Stimulated activated CD4-positive, alpha-beta T cell treated with anti-CD3 and anti-CD28 coated beads, Interleukin-4, amount 100 ng/mL, for 4 hours (primary cell): ENCODE measurements at regions not wholly inside any gene's neighbourhood (a gene's known extent, or its start where the extent isn't known, plus 50 kb on each side); places are given as distances from the start of the nearest gene placed in this dataset.

Experiments
- DNase-seq, 2 experiments: peaks; one replicate each; pipeline ENCODE4 v3.0.0-alpha.2; 2020

DNA sequence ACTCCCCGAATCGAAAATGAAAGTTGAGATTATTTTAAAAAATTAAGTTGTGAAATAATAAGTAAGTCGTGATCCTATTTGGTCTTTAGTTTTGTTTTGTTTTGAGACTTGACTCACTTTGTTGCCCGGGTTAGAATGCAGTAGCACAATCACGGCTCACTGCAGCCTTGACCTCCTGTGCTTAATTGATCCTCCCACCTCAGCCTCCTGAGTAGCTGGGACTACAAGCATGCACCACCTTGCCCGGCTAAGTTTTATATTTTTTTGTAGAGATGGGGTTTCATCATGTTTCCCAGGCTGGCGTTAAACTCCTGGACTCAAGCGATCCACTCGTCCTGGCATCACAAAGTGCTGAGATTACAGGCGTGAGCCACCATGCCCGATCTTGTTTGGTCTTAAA lies 326.2 kb downstream of the MYCN start:
- DNase-seq, result no peak

DNA sequence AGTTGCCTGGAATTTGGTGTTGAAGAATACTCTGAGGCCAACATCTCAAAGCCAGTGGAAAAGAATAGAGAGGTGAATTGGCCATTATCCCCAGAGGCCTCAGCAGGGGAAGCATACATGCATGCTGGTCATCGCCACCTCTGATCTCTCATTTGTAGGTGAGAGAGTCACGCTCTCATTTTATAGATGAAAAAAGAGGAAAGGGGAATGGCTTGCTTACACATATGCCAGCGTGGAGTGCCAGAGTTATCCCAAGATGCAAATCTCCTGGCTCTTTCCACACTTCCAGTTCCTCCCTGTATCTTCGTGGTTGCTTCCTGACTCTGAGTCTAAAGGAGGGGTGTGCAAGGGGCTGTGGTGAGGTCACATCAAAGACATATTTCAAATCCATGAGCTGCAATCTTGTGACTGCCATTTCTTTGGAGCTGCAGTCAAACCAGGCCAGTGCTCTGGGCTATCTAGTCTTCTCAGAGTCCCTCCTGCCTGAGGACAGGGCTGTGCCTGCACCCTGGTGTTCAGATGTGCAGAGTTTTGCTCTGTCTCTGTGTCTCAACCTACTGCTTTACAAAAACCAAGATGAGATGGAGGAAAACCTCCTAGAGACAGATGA lies 324.7 kb downstream of the MYCN start:
- DNase-seq, result no peak

DNA sequence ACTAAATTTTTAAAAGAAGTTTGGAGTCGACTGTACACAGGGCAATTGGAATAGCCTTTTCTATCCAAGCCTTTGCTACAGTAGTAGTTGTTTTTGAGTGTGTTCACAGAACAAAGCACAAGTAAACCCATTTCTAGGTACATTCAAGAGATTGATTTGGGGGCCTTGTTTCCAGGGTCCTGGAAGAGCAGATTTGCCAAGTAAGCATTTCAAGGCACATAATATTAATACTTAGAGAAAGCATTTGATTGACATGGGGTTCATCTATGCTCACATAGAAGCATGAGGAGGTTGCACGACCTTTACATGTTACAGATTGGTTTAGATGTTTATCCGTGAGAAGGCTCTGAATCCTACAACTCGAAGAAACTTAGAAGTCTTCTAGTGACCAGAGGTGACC lies 324.1 kb downstream of the MYCN start:
- no peak for DNase-seq

DNA sequence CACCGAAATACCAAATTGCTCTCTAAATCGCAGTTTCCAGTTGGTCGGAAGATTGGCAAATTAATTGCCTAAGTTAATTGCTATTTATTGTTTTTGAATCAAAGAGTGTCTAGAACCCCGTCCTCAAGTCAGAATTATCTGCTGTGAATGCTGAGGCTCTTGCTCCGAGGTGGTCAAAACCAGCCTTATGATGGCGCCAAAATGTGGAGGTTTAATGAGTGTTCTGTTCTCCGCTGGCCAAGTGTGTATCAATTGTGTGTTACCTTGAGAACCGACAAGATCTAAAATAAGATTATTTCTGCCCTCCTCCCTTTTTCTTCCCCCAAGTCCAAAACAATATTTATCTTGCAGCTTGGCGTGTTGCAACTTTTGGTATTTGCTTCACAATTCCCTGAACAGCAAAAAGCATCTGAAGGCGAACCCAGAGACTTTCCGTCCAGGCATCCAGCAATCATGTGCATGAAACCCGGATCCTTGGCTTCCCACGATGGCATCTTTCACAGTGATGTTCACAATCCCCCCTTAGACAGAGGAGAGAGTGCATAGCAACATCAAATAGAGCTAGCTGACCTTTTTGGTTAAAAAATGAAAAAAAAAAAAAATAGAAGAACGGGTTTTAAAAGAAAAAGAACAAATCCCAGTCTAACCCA lies 323.0 kb downstream of the MYCN start:
- no peak for DNase-seq

DNA sequence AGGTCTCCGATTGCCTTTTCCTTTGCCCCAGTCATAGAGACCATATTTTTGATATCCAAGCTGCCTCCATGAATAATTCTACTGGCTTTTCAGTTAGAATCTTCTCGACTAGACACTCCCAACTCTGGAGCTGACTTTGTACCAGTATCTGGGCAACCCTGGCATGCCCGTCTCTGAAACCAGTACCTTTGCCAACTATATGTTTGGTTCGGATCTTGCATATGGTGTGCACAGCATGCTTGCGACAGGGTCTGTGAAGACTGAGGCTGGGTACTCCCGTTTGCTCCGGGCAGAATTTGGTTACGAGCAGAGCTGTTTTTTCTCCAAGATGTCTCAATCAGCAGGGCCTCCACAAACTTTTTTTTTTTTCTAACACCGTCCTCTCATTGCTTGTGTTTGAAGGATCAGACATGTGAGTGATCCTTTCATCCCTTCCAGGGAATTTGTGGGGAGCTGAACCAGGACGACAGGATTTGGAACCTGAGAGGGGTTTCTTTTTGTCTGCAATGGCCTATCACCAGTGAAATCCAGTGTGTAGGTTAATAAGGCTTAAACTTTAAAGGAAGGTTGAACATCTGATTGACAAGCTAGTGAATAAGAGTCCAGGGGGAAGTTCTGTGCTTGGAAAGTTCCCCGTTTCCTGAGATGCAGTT lies 322.3 kb downstream of the MYCN start:
- DNase-seq, result no peak

GRCh38 chr2:16261791-16262190 lies 321.4 kb downstream of the MYCN start:
- no peak for DNase-seq

DNA sequence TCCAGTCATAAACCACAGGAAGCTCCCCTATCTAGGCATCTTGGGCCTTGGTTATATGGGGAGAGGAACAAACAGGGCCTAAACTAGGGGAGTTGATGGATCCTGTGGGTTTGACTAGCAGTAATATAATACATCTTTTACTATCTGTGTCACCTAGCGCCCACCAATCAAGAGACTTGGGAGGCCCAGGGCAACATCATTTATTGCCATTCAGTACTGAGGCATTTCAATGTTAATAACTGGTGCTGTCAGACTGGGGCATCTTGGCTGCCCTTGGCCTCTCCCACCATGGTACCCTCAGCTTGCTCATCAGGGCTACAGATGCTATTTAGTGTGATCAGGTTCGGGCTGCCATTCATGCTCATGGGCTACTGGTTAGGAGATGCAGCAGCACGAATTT lies 320.7 kb downstream of the MYCN start:
- no peak for DNase-seq

DNA sequence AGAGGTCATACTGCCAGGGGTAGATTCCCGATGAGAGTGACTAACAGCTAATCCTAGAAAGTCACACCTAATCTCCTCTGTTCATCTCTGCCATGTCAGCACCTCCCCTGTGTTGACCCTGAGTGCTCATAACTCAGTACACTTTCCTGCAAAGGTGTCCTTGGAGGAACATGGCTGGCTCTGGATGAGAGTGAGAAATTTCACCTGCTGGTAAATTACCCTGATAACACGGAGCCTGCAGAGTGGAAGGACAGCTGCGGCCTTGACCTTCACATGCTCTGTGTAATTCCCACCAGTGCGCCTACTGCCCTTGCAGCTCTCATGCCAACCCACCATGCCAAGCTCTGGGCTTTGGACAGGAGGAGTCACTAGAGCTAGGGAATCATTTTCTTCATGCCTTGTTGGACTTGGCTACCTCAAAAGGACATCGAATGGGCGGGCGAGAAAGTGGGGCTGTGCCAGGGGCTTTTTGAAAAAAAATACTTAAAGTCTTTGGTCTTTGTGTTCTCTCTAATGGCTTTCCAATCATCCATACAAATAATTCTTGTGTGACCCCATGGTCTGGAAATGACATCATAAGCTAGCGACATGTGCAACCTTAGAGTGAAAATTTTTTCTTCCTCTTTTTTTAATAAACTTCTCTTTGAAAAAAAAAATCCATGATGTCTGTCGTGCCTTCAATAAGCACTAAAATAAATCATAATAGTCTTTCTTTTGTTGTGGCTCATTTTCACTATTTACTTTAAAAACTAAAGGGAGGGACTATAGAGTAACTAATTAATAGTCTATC lies 319.9 kb downstream of the MYCN start:
- DNase-seq, result no peak

- DNase-seq, result no peak
Measured at GRCh38 chr2:16259010-16259409, 318.7 kb downstream of the MYCN start.

- DNase-seq, result no peak
Measured at GRCh38 chr2:16258350-16258749, 318.0 kb downstream of the MYCN start.

GRCh38 chr2:16257322-16258028 lies 317.1 kb downstream of the MYCN start:
- no peak for DNase-seq

DNA sequence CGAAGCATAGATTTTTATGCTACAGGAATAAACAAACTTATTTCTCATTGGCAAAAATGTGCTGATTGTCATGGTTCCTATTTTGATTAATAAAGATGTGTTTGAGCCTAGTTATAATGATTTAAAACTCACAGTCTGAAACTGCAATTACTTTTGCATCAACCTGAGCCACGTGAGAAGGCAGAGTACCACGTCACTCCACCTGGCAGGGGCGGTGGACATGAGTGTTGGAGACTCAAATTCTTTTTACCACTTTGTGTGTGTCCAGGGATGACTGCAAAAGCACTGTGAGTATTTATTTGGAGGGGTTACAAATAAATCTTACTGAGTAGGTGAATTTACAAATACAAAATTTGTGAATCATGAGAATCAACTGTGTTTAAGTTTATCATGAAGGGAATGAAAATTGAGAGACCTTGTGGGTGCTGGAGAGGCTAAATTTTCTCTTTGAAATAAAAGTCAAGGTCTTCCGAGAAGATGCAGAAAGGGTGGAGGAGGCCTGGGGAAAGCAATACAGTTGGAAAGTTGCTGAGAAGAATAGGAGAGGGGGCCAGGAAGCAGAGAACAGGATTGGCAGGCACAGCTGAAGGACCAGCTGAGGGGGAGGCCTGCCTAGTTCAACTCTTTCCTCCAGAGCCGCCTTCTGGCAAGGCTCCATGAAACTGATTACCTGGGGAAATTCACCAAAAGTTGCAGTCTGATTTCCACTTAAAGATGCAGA lies 316.4 kb downstream of the MYCN start:
- DNase-seq, result no peak

DNA sequence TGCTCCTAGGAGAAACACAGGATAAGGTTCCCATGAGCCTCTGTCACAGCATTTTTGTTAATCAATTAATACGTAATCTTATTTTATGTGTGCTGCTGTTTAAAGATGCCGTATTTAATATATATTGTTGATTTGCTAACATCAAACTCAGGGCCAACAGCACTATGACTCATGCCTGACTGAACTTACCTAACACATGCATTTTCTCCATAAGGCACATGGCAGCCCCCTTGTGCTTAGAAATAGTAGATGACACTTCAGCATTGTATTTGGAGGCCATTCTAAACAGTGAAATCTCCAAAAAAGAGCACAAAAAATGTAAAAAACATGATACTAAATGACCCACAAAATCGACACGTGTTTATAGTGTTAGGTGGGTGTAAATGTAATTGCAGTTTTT lies 314.8 kb downstream of the MYCN start:
- DNase-seq, result no peak

- no peak for DNase-seq
Measured at GRCh38 chr2:16254356-16254965, 314.1 kb downstream of the MYCN start.

- DNase-seq, result no peak
Measured at GRCh38 chr2:16253291-16253690, 312.9 kb downstream of the MYCN start.

- DNase-seq, result no peak
Measured at GRCh38 chr2:16252891-16253290, 312.5 kb downstream of the MYCN start.

GRCh38 chr2:16252251-16252650 lies 311.9 kb downstream of the MYCN start:
- no peak for DNase-seq

GRCh38 chr2:16251511-16252225 lies 311.3 kb downstream of the MYCN start:
- no peak for DNase-seq

DNA sequence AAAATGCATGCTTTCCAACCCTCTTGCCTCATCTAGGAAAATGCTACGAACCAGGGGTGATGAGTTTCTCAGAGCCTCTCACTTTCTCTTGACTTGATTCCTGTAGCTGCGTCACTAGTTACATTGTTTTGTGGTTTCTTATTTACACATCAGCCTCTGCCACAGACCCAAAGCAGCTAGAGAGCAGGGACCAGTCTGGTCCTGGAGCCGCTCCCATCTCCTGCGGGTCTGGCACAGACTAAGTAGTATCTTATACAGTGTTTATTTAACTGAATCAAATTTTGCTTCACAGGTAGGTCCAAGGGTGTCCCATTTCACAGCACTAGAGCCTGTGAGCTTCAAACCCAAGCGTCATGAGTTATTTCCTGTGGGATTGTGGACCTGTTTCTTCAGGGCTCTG lies 310.5 kb downstream of the MYCN start:
- DNase-seq, result no peak

DNA sequence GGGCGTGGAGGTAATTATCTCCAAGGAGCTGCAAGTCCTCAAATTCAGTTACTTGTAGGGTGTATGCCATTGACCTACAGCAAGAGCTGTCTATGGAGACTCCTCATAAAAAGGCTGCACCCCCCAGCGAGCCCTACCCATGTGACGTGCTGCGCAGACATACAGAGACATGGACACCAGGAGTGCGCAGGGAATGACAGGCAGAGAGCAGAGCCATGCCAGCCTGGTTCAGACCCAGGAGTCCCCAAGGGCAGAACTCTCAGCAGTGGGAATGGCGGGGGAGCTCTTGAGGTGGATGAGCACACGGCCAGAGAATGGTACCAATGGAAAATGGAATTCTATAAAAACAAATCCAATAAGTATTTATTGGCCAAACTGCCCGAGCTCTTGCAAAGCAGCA lies 310.1 kb downstream of the MYCN start:
- no peak for DNase-seq

DNA sequence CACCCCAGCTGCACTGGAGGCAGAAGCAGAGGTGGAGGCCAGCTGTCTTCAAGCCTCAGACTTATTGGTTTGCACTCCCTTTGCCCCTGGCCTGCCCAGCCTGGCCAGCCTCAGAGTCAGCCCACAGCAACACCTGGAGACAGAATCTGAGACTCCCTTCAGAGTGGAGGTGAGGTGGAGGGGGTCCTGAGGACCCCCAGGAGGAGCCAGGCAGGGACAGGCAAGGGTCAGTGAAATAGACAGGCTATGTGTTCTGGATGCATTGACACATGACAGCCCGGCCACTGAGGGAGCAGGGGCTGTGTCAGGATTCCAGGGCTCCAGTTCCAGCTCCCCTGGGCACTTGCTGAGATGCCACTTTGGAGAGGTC lies 309.7 kb downstream of the MYCN start:
- DNase-seq, result no peak
